HEK293 (cell line): ENCODE measurements at regions not wholly inside any gene's neighbourhood (a gene's known extent, or its start where the extent isn't known, plus 50 kb on each side); places are given as distances from the start of the nearest gene placed in this dataset.

Experiments used
- CTCF ChIA-PET: fragments of 350-600 bp; formaldehyde crosslinking; extraction: SDS; loops from one replicate; lab custom pipeline; 2021; ENCODE audit warnings: antibody characterized with exemption; lab: Yijun Ruan, JAX
- POLR2A ChIA-PET: fragments of 300-600 bp; formaldehyde crosslinking; extraction: SDS; loops from one replicate; lab custom pipeline; 2020; ENCODE audit warnings: antibody characterized with exemption, inconsistent platforms; lab: Yijun Ruan, JAX
- H3K27ac ChIP-seq: fragments of 200-500 bp; sonication (Bioruptor generic); 2 replicates; pipeline ENCODE4 v1.5.1; 2014; ENCODE audit warnings: low read depth, low read length, control low read depth, inconsistent platforms; ENCODE audit errors: extremely low read depth
- H3K36me3 ChIP-seq, 2 experiments: fragments of 200-500 bp in 1 of 2; sonication (Bioruptor generic) in 1 of 2; 1 replicate in 1 of 2; 2 replicates in 1 of 2; pipeline ENCODE4 v1.5.1; 2014 to 2017; ENCODE audit warnings: inconsistent platforms in 2 of 2, low read length in 2 of 2; ENCODE audit not compliant: control insufficient read depth in 2 of 2, insufficient read depth in 1 of 2
- H3K4me1 ChIP-seq: fragments of 200-500 bp; sonication (Bioruptor generic); 2 replicates; pipeline ENCODE4 v1.5.1; 2014; ENCODE audit warnings: mild to moderate bottlenecking, low read length, inconsistent platforms; ENCODE audit not compliant: control insufficient read depth, insufficient read depth
- H3K4me3 ChIP-seq: 2 replicates; pipeline ENCODE4 v1.5.1; 2011; ENCODE audit warnings: low read depth, mild to moderate bottlenecking, control low read depth, low read length, moderate library complexity
- H3K9me3 ChIP-seq: fragments of 200-500 bp; sonication (Bioruptor generic); 2 replicates; pipeline ENCODE4 v1.5.1; 2014; ENCODE audit warnings: low read depth, low read length, inconsistent platforms; ENCODE audit not compliant: control insufficient read depth, insufficient read depth
- BCL11A ChIP-seq: fragments of 450-650 bp; formaldehyde crosslinking; IDR thresholded peaks from 2 replicates; pipeline ENCODE4 v1.5.1; 2016; ENCODE audit warnings: low read depth, missing biosample characterization, missing genetic modification characterization
- GLIS2 ChIP-seq: fragments of 450-650 bp; formaldehyde crosslinking; IDR thresholded peaks from 2 replicates; pipeline ENCODE4 v1.5.1; 2016; ENCODE audit warnings: missing biosample characterization, missing genetic modification characterization
- INSM2 ChIP-seq: fragments of 450-650 bp; formaldehyde crosslinking; IDR thresholded peaks from 2 replicates; pipeline ENCODE4 v1.5.1; 2016; ENCODE audit warnings: missing biosample characterization, missing genetic modification characterization
- MEIS1 ChIP-seq: sonication (generic); formaldehyde crosslinking; IDR thresholded peaks from 2 replicates; pipeline ENCODE4 v1.8.1; 2022; ENCODE audit warnings: missing genetic modification reagents, mild to moderate bottlenecking, borderline replicate concordance
- PRDM1 ChIP-seq: fragments of 450-650 bp; formaldehyde crosslinking; IDR thresholded peaks from 2 replicates; pipeline ENCODE4; 2016; ENCODE audit warnings: missing biosample characterization, missing genetic modification characterization
- SALL2 ChIP-seq: fragments of 450-650 bp; formaldehyde crosslinking; IDR thresholded peaks from 2 replicates; pipeline ENCODE4 v1.5.0; 2017; ENCODE audit warnings: missing biosample characterization, mild to moderate bottlenecking, missing genetic modification characterization, borderline replicate concordance
- SP3 ChIP-seq: fragments of 450-650 bp; formaldehyde crosslinking; IDR thresholded peaks from 2 replicates; pipeline ENCODE4 v1.5.1; 2016; ENCODE audit warnings: missing biosample characterization, missing genetic modification characterization
- ZNF211 ChIP-seq: fragments of 450-650 bp; formaldehyde crosslinking; IDR thresholded peaks from 2 replicates; pipeline ENCODE4 v1.5.1; 2016; ENCODE audit warnings: low read depth, missing biosample characterization, missing genetic modification characterization
- ZNF274 ChIP-seq, 2 experiments: fragments of 200-500 bp in 1 of 2; fragments of 450-650 bp in 1 of 2; sonication (Bioruptor generic) in 1 of 2; formaldehyde crosslinking in 1 of 2; IDR thresholded peaks; 2 replicates each; pipeline versions ENCODE4 v1.5.1 to v1.6.1; 2014 to 2016; ENCODE audit warnings: borderline replicate concordance in 1 of 2, inconsistent platforms in 1 of 2, low read length in 1 of 2, missing biosample characterization in 1 of 2, missing genetic modification characterization in 1 of 2
- ZNF335 ChIP-seq: fragments of 450-650 bp; formaldehyde crosslinking; conservative IDR thresholded peaks from 2 replicates; pipeline ENCODE4 v1.5.1; 2016; ENCODE audit warnings: missing biosample characterization, missing genetic modification characterization
- ZNF362 ChIP-seq: fragments of 450-650 bp; formaldehyde crosslinking; IDR thresholded peaks from 2 replicates; pipeline ENCODE4 v1.5.1; 2016; ENCODE audit warnings: missing biosample characterization, missing genetic modification characterization
- ZNF398 ChIP-seq: fragments of 450-650 bp; formaldehyde crosslinking; IDR thresholded peaks from 2 replicates; pipeline ENCODE4 v1.5.1; 2017; ENCODE audit warnings: missing biosample characterization, missing genetic modification characterization
- ZNF48 ChIP-seq: fragments of 450-650 bp; formaldehyde crosslinking; IDR thresholded peaks from 2 replicates; pipeline ENCODE4 v1.5.1; 2016; ENCODE audit warnings: missing biosample characterization, missing genetic modification characterization
- ZNF488 ChIP-seq: fragments of 450-650 bp; formaldehyde crosslinking; IDR thresholded peaks from 2 replicates; pipeline ENCODE4 v1.5.1; 2016; ENCODE audit warnings: missing biosample characterization, missing genetic modification characterization
- ZNF514 ChIP-seq: fragments of 450-650 bp; formaldehyde crosslinking; IDR thresholded peaks from 2 replicates; pipeline ENCODE4 v1.5.1; 2016; ENCODE audit warnings: missing biosample characterization, missing genetic modification characterization
- ZNF544 ChIP-seq: fragments of 450-650 bp; formaldehyde crosslinking; IDR thresholded peaks from 2 replicates; pipeline ENCODE4 v1.5.0; 2017; ENCODE audit warnings: missing biosample characterization, missing genetic modification characterization
- ZNF548 ChIP-seq: fragments of 450-650 bp; formaldehyde crosslinking; IDR thresholded peaks from 2 replicates; pipeline ENCODE4 v1.5.1; 2016; ENCODE audit warnings: missing biosample characterization, missing genetic modification characterization
- ZNF837 ChIP-seq: fragments of 450-650 bp; formaldehyde crosslinking; IDR thresholded peaks from 2 replicates; pipeline ENCODE4 v1.5.1; 2016; ENCODE audit warnings: missing biosample characterization, missing genetic modification characterization
- ZNF843 ChIP-seq: fragments of 450-650 bp; formaldehyde crosslinking; IDR thresholded peaks from 2 replicates; pipeline ENCODE4 v1.5.1; 2016; ENCODE audit warnings: missing biosample characterization, missing genetic modification characterization
- TF ChIP-seq, protein P1 (sequence below): fragments of 450-650 bp; formaldehyde crosslinking; IDR thresholded peaks from 2 replicates; pipeline ENCODE4 v1.5.1; 2017; ENCODE audit warnings: missing biosample characterization, missing genetic modification characterization

DNA sequence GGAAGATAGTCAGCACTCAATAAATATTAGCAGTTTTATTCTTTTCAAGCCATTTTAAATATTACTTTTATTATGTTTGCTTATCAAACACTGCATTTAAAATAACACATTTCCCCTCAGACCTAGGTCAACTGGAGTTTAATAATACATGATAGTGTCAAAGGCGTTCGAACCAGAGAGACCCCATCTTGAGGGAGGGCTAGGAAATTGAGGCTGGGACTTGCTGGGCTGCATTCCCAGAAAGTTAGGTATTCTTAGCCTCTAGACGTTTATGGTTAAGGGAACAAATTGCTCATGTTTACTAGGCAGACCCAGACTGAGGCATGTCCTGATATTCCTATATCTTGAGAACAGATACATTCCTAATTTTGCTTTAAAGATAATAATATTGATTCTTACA is 426.5 kb downstream of the METTL4 start:
- Histone ChIP-seq H3K4me1 (no peaks in the 10 kb centered on the region), H3K36me3 (no peaks in the 10 kb centered on the region), H3K9me3 (no peaks in the 10 kb centered on the region), H3K4me3 (no peak overlapping the region), H3K27ac (no peak overlapping the region)
- ChIA-PET CTCF (no interaction called here), POLR2A (no interaction called here)
- no peak for TF ChIP-seq PRDM1 (tag by site-specific recombination)
- TF ChIP-seq ZNF843 = no peak
- TF ChIP-seq SALL2 = no peak
- no peak for TF ChIP-seq GLIS2 (tag by site-specific recombination)
- TF ChIP-seq ZNF398 = no peak
- TF ChIP-seq ZNF362 = no peak
- TF ChIP-seq, protein P1, sequence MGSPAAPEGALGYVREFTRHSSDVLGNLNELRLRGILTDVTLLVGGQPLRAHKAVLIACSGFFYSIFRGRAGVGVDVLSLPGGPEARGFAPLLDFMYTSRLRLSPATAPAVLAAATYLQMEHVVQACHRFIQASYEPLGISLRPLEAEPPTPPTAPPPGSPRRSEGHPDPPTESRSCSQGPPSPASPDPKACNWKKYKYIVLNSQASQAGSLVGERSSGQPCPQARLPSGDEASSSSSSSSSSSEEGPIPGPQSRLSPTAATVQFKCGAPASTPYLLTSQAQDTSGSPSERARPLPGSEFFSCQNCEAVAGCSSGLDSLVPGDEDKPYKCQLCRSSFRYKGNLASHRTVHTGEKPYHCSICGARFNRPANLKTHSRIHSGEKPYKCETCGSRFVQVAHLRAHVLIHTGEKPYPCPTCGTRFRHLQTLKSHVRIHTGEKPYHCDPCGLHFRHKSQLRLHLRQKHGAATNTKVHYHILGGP (tag by site-specific recombination) = no peak
- TF ChIP-seq ZNF211 (tag by site-specific recombination) = no peak

DNA sequence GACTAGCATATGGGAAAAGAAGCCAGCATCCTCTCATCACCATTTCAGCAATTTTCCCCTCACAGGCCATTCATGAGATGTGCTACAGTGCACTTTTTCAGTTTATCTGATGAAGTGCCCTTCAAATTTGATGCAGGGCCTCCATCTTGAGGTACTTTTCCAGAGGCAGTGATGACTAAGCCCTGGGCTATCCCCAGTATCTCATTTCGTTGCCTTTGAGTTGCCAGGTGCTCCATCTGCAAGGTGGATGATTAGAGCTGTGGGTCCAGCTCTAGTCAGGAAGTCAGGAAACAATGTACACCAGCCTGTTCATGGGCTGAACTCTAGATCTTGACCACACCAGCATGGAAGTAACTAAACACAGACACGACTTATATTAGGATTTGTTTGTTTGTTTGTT is 425.2 kb downstream of the METTL4 start:
- no peak for TF ChIP-seq ZNF548
- no peak for TF ChIP-seq ZNF274 (IDR thresholded peaks at IDR 0.05; ENCODE audit: low read length)
- no peak for TF ChIP-seq ZNF274 (tag by site-specific recombination; IDR thresholded peaks at IDR 0.05; ENCODE audit: borderline replicate concordance)
- no peak for TF ChIP-seq ZNF544 (tag by site-specific recombination)
- TF ChIP-seq ZNF488 (tag by site-specific recombination) = no peak
- no peak for TF ChIP-seq SP3 (tag by site-specific recombination)
- no peak for TF ChIP-seq BCL11A (tag by site-specific recombination)
- Histone ChIP-seq H3K27ac (no peak overlapping the region), H3K4me1 (no peaks in the 10 kb centered on the region), H3K9me3 (no peaks in the 10 kb centered on the region), H3K36me3 (no peaks in the 10 kb centered on the region), H3K4me3 (no peak overlapping the region)
- ChIA-PET CTCF (interaction anchor here (1.2 kb wide), 1 partner anchor 42 kb away, joined by 3 read pairs; no protein-coding TSS in a partner anchor), POLR2A (no interaction called here)

DNA sequence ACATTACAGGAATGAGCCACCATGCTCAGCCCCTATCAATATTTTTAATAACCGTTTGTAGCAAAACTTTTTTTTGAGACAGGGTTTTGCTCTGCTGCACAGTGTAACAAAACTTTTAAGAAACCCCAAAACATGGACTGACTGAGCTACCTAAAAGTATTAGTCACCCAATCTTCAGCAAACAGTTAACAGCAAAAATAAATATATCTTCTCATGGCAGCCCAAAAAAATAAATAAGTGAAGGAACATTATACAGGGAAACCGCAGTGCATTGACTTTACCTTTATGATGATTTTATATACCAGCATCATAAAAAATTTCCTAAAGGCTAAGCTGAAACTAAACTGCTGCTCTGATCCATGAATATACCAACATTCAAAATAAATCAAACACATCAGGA is 424.6 kb downstream of the METTL4 start:
- ChIA-PET CTCF (interaction anchor here (1.2 kb wide), 1 partner anchor 42 kb away, joined by 3 read pairs; no protein-coding TSS in a partner anchor), POLR2A (no interaction called here)
- H3K27ac ChIP-seq = no peak overlapping the region

More for the DNA sequence above, 424.6 kb downstream of the METTL4 start:
- no peak for TF ChIP-seq ZNF335
- TF ChIP-seq MEIS1 (CRISPR knock-in tag) = no peak
- no peak for TF ChIP-seq ZNF837 (tag by site-specific recombination)
- TF ChIP-seq ZNF514 (tag by site-specific recombination) = no peak
- no peak for TF ChIP-seq INSM2 (tag by site-specific recombination)
- no peak for TF ChIP-seq ZNF48 (tag by site-specific recombination)
- Histone ChIP-seq H3K4me3 (no peak overlapping the region), H3K36me3 (no peaks in the 10 kb centered on the region), H3K9me3 (no peaks in the 10 kb centered on the region), H3K4me1 (no peaks in the 10 kb centered on the region)
